LNCAP (cell line): ENCODE measurements at regions not wholly inside any gene's neighbourhood (a gene's known extent, or its start where the extent isn't known, plus 50 kb on each side); places are given as distances from the start of the nearest gene placed in this dataset.

Experiments
- CTCF ChIP-seq: fragments of 450-650 bp; IDR thresholded peaks from 2 replicates; pipeline ENCODE4 v1.5.1; 2017; ENCODE audit warnings: mild to moderate bottlenecking

- TF ChIP-seq CTCF: no peak
Observed at GRCh38 chr2:61605245-61605644, 67.1 kb upstream of the XPO1 start.

- TF ChIP-seq CTCF: no peak
Observed at GRCh38 chr2:61604433-61604832, 66.3 kb upstream of the XPO1 start.

- TF ChIP-seq CTCF: no peak
Observed at GRCh38 chr2:61597300-61598289, 59.4 kb upstream of the XPO1 start.

- no peak for TF ChIP-seq CTCF
Observed at GRCh38 chr2:61590214-61590613, 52.1 kb upstream of the XPO1 start.

- TF ChIP-seq CTCF: no peak
Observed at GRCh38 chr2:61588566-61588965, 50.4 kb upstream of the XPO1 start.
